ENCODE measurements at regions not wholly inside any gene's neighbourhood (a gene's known extent, or its start where the extent isn't known, plus 50 kb on each side); places are given as distances from the start of the nearest gene placed in this dataset.

GRCh38 chr5:72720205-72720604 is 96.3 kb upstream of the TNPO1 start:
- H2BK5ac ChIP-seq (ENCODE audit: insufficient read length, low read length): no peak overlapping the region
- H3K9me3 ChIP-seq (ENCODE audit: control insufficient read depth, low read depth, low read length): no peaks in the 10 kb centered on the region
- H2BK20ac ChIP-seq (ENCODE audit: low read depth, low read length, poor library complexity, severe bottlenecking): no peak overlapping the region
- H3K27ac ChIP-seq (ENCODE audit: insufficient read length, low read depth, low read length): no peak overlapping the region
- no peak overlapping the region for H2BK15ac ChIP-seq (ENCODE audit: low read depth, low read length)
- no peaks in the 10 kb centered on the region for H3K27me3 Mint-ChIP-seq (ENCODE audit: low read depth)
- H3K4me1 ChIP-seq (ENCODE audit: insufficient read depth, low read length): no peaks in the 10 kb centered on the region
- no peaks in the 10 kb centered on the region for H3K79me2 ChIP-seq (ENCODE audit: insufficient read depth, low read length)
- H3K27me3 ChIP-seq (ENCODE audit: insufficient read depth, low read length): no peaks in the 10 kb centered on the region
- H3K23me2 ChIP-seq (ENCODE audit: insufficient read length, low read depth, low read length, poor library complexity, severe bottlenecking): no peaks in the 10 kb centered on the region
- H4K5ac ChIP-seq (ENCODE audit: insufficient read length, low read depth, low read length): no peak overlapping the region
- no peaks in the 10 kb centered on the region for H3K9me3 Mint-ChIP-seq
- no peaks in the 10 kb centered on the region for H3K79me1 ChIP-seq (ENCODE audit: insufficient read depth, low read depth, low read length, poor library complexity, severe bottlenecking)
- H3K4me2 ChIP-seq (ENCODE audit: insufficient read depth, insufficient read length, low read length): no peak overlapping the region
- H3K4ac ChIP-seq (ENCODE audit: low read depth, low read length): no peak overlapping the region
- no peak overlapping the region for H3K14ac ChIP-seq (ENCODE audit: insufficient read depth, low read length)
- no peaks in the 10 kb centered on the region for H3K36me3 Mint-ChIP-seq (ENCODE audit: insufficient read depth in 1 of 3, low read depth in 3 of 3)
- no peak overlapping the region for H3K9ac ChIP-seq (ENCODE audit: extremely low read depth, insufficient read length, low read length)
- no peak overlapping the region for H3T11ph ChIP-seq (ENCODE audit: low read length)
- no peak overlapping the region for H4K91ac ChIP-seq (ENCODE audit: insufficient read length, low read depth, low read length)
- WGBS (ENCODE audit: extremely low coverage, insufficient read length, low lambda C conversion rate): no CpG with 5 or more reads among the region's 4 CpGs
- H4K20me1 ChIP-seq (ENCODE audit: control insufficient read depth, insufficient read depth, insufficient read length): no peaks in the 10 kb centered on the region
- no peak for TF ChIP-seq CTCF (conservative IDR thresholded peaks at IDR 0.05)
- no peak overlapping the region for H3K27ac Mint-ChIP-seq
- DNase-seq: no peak
- no peak overlapping the region for H2BK120ac ChIP-seq (ENCODE audit: low read depth, low read length, poor library complexity, severe bottlenecking)
- no peak overlapping the region for H3K4me3 Mint-ChIP-seq
- no peak overlapping the region for H4K8ac ChIP-seq (replicated peaks; ENCODE audit: insufficient read length, low read depth, low read length)
- no peak overlapping the region for H3K23ac ChIP-seq (ENCODE audit: insufficient read length, low read depth, low read length)
- H2BK12ac ChIP-seq (ENCODE audit: insufficient read length, low read depth, low read length): no peak overlapping the region
- no peak overlapping the region for H2AK5ac ChIP-seq (ENCODE audit: insufficient read length, low read length)
- H3K4me1 Mint-ChIP-seq: peaks cover 2 to 3% of the 10 kb centered on the region in 2 experiments; a peak in 2 of 4 replicates
- no peak overlapping the region for H3K56ac ChIP-seq (ENCODE audit: insufficient read length, low read depth, low read length)
- no peak overlapping the region for H3K18ac ChIP-seq (ENCODE audit: insufficient read length, low read depth, low read length)
- no peak overlapping the region for H2AFZ ChIP-seq (ENCODE audit: low read length)

Measured in H9 (cell line).